Activated CD4-positive, alpha-beta T cell treated with anti-CD3 and anti-CD28 coated beads for 48 hours (primary cell): ENCODE measurements at regions not wholly inside any gene's neighbourhood (a gene's known extent, or its start where the extent isn't known, plus 50 kb on each side); places are given as distances from the start of the nearest gene placed in this dataset.
A peak's percentile ranks its signal among the peaks of the same experiment; 100 is the strongest.

Source experiments
- DNase-seq: peaks from one replicate; pipeline ENCODE4 v3.0.0-alpha.2; 2020

- DNase-seq = no peak
Measured at GRCh38 chr16:79765901-79766394, 165.4 kb upstream of the MAF start.

- DNase-seq = no peak
Measured at GRCh38 chr16:79765431-79765830, 164.9 kb upstream of the MAF start.

- DNase-seq = no peak
Measured at GRCh38 chr16:79764415-79765110, 164.0 kb upstream of the MAF start.

- DNase-seq = no peak
Measured at GRCh38 chr16:79762217-79762616, 161.7 kb upstream of the MAF start.

- no peak for DNase-seq
Measured at GRCh38 chr16:79758615-79759346, 158.2 kb upstream of the MAF start.

GRCh38 chr16:79757968-79758367 is 157.4 kb upstream of the MAF start:
- no peak for DNase-seq

- no peak for DNase-seq
Measured at GRCh38 chr16:79757163-79757562, 156.6 kb upstream of the MAF start.

- peak; percentile 9 for DNase-seq
Measured at GRCh38 chr16:79756571-79756970, 156.0 kb upstream of the MAF start.

- no peak for DNase-seq
Measured at GRCh38 chr16:79754501-79754900, 154.0 kb upstream of the MAF start.

GRCh38 chr16:79754081-79754480 is 153.5 kb upstream of the MAF start:
- DNase-seq = no peak

- no peak for DNase-seq
Measured at GRCh38 chr16:79753286-79753685, 152.7 kb upstream of the MAF start.

GRCh38 chr16:79752396-79752795 is 151.9 kb upstream of the MAF start:
- no peak for DNase-seq

- DNase-seq = no peak
Measured at GRCh38 chr16:79751471-79752184, 151.1 kb upstream of the MAF start.

- no peak for DNase-seq
Measured at GRCh38 chr16:79750311-79750710, 149.8 kb upstream of the MAF start.

- no peak for DNase-seq
Measured at GRCh38 chr16:79748629-79749028, 148.1 kb upstream of the MAF start.

GRCh38 chr16:79747688-79748087 is 147.2 kb upstream of the MAF start:
- no peak for DNase-seq

GRCh38 chr16:79740252-79740651 is 139.7 kb upstream of the MAF start:
- DNase-seq = no peak

GRCh38 chr16:79735271-79735670 is 134.7 kb upstream of the MAF start:
- no peak for DNase-seq

GRCh38 chr16:79734721-79735120 is 134.2 kb upstream of the MAF start:
- DNase-seq = no peak

- no peak for DNase-seq
Measured at GRCh38 chr16:79728923-79729240, 128.3 kb upstream of the MAF start.

GRCh38 chr16:79728048-79728922 is 127.7 kb upstream of the MAF start:
- DNase-seq = no peak

GRCh38 chr16:79726902-79727301 is 126.4 kb upstream of the MAF start:
- DNase-seq = no peak

GRCh38 chr16:79725051-79725450 is 124.5 kb upstream of the MAF start:
- no peak for DNase-seq
